HG03457 (cell line): ENCODE measurements at regions not wholly inside any gene's neighbourhood (a gene's known extent, or its start where the extent isn't known, plus 50 kb on each side); places are given as distances from the start of the nearest gene placed in this dataset.

Source experiments
- ATAC-seq: cut with Tn5 transposase; IDR thresholded peaks from one replicate; pipeline ENCODE4 v1.9.1; 2021; ENCODE audit warnings: moderate number of reproducible peaks; ENCODE audit not compliant: unreplicated experiment

DNA sequence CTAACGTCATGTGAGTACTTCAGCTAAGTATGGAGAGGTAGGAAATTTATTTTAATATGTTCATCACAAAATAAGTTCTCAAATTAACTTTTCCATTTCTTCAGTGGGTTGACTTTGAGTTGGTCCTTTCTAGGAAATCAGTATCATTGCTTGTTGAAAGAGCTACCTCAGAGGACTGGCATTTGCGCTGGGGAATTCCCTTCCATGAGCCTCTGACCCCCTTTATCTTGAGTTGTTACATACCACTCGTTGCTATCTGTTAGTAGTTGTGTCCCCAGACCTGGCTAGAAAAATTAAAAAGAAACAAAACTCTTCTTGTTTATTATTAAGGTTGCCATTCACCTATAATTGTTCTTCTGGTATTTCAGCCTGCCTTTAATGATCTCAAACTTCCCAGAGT lies 96.8 kb upstream of the ROBO2 start:
- ATAC-seq = no peak

DNA sequence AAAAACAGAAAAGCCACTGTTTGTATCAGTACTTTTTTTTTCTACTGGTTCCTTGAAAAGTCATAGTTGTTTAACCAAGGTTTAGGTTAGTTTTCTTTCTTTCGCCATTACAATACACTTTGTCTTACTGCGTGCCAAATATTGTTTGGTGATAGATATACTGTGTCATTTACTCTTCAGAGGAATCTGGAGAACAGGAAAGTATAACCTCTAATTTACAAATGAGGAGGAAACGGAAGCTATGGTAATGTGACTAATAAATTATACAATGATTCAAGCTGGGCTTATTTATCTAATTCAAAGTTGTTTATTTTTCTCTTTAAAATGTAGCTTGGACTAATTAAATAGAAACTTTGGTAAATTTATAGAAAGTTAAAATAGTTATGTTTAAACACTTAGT lies 96.2 kb upstream of the ROBO2 start:
- ATAC-seq = no peak

DNA sequence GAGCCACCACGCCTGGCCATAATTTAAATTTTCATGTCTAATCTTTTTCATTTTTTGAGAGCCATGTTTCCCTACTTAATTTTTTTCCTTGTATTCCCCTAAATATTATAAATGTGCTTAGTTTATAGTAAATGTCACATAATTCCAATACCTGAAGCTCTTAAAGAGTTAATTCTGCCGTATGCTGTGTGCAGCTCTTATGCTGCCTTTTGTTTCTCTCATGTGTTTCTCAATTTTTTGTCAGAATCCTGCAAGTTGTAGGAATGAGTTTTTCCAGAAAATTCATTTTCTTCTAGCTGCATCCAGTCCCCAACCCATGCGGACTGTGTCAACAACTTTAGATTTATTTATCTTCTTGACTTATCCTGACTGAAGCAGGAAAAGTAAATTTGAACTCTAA lies 90.9 kb upstream of the ROBO2 start:
- ATAC-seq = no peak

DNA sequence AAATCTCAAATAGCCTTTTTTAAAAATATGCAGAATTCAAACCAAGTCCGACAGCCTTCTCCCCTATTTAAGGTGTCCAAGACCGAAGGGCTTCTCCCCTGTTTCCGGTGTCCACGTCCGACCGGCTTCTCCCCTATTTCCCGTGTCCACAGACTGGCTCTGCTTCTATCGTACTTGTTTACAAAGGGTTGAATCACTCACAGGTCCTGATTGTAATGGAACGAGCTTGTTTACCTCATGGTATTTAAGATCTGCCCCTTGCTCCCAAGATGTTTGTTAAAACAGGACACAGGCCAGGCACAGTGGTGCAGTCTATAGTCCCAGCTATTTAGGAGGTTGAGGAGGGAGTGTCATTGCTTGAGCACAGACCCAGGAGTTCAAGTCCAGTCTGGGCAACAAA lies 90.4 kb upstream of the ROBO2 start:
- ATAC-seq = no peak

DNA sequence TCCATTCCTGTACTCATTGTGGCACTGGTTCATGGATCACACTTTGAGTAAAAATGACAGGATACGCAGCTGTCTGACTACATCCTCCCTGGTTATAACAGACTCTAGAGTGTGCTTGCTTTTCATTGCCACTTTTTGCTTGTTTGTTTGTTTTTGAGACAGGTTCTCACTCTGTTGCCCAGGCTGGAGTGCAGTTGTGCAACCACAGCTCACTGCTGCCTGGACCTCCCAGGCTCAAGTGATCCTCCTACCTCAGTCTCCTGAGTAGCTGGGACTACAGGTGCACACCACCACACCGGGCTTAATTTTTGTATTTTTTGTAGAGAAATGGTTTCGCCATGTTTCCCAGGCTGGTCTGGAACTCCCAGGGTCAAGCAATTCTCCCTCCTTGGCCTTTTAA lies 89.3 kb upstream of the ROBO2 start:
- no peak for ATAC-seq

DNA sequence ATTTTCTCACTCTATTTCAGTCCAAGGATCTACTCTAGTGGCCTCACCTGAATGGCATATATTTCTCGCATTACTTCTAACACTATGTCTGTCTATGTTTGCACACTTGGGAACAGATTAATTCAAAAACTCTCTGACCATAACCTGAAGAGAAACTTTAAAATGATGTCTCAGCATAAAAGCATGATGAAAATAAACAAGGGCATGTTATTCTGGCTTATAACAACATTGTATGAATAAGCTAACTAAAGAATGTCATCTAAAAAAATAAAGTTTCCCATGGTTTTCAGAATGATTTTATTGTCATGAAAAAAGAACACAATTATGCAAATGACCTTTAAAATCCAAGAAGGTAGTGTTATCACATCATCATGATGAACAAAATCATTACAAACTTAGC lies 85.5 kb upstream of the ROBO2 start:
- ATAC-seq = no peak

DNA sequence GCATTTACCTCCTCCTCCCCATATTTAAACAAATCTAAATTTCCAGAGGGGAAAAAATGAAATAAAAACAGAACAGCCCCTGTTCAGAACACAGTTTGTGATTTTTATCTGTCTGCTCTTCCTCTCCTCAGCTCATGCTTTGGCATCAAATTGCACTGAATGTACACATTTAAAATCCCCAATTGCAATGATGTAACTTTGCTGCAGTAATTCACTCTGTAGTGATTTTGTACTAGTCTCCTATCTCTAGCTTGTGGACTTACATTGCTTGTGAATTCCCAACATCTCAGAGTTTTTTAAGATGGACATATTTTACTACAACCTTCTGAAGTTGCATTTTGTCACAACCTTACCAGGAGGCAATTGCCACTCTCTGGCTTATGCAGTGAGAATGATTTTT lies 81.6 kb upstream of the ROBO2 start:
- no peak for ATAC-seq

DNA sequence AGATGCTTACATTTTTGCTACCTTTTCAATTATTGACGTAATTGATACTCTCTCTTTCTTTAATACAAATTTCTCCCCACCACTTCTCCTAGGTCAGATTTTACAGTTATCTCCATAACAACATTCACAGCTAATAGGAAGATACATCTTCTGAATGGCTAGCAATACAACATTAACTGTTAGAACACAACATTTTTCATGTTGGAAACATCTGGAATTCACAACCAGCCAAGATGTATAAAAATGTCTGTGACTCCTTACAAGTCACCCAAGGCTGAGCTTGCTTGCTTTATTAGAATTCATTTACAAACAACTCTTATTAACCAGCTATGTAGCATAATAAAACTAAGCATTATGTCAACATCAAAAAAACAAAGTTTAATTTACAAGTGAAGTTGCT lies 81.0 kb upstream of the ROBO2 start:
- no peak for ATAC-seq

DNA sequence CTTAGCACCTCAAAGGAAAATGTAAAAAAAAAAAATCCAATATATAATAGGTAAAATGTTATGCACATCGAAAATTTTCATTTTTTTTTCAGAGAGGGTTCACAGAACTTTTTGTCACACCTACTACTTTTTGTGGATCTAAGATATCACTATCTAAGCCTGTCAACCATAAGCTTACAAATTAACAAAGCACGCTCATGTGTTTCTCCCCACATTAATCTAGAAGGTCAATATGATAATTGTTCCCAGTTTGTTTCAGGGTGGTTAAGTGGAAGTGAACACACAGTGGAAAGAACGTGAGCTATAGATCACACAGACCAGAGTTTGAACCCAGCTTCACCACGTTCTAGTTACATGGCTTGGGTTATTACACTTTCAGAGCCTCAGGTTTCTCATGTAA lies 78.6 kb upstream of the ROBO2 start:
- ATAC-seq = no peak

DNA sequence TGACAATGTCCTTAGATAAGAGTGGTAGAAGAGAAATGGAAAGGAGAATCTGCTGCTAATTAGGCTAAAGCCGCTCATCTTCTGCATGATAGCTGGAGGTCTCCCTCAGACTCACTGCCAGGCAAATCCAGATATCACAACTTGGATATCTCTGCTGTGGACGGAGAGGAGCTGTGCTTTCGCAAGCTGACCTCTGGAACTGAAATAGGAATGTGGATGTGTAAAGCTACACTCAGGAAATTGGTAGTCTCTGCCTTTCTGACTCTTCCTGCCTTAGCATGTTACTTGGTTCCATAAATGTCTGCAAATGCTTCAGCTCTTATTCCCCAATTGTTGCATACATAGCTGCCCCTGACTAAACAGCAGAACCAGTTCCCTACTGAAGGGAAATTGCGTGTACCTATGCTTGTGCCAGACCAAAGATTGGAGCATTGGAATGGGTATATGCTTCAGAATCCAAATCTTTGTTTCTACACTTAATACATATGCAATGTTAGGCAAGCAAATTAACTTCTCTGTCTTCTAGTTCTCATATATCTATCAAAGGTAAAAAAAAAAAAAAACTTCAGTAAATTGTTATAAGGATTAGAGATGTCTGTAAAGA lies 74.7 kb upstream of the ROBO2 start:
- ATAC-seq = no peak

DNA sequence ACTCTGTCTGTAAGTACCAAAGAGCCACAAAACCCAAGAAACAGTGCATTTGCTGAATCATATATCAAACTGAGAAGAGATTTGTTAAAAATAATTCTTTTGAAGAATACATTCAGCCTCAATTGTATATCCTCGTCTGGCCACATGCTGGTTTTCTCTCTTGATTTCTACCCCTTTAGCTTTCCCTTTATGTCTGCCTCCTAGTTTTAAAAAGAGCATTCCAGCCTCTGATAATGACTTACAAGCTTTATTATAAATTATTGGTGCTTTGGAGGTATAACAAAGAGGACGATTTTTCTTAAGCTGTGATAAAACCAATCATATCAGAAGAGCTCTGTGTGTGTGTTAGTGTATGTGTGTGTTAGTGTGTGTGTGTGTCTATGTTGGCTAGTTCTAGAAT lies 70.4 kb upstream of the ROBO2 start:
- no peak for ATAC-seq

DNA sequence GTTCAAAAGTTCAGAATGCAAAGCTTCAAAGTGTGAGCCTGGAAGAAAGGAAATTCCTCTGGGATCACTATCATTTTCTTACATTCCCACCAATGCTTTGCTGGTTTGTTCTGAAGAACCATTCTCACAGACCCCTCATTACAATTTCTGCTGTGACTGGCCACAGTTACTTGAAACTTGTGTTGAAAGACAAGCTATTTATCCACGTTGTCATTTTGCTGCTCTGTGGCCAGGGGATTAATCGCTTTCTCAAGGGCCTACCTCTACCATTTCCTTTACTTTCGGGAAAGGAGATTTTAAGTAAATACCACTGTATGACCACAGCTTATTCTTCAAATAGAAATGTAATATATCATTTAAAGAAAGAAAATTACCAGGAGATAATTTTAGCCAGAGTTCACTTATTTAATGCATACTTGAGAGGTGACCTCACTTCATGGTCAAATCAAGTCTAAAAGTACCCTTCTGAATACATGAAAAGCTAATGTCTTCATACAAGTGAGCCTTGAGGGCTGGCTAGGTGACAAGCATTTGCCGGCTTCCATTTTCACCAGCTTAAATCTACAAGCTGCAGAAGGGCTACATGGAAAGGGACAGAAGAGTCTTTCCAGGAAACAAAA lies 69.8 kb upstream of the ROBO2 start:
- ATAC-seq = no peak

DNA sequence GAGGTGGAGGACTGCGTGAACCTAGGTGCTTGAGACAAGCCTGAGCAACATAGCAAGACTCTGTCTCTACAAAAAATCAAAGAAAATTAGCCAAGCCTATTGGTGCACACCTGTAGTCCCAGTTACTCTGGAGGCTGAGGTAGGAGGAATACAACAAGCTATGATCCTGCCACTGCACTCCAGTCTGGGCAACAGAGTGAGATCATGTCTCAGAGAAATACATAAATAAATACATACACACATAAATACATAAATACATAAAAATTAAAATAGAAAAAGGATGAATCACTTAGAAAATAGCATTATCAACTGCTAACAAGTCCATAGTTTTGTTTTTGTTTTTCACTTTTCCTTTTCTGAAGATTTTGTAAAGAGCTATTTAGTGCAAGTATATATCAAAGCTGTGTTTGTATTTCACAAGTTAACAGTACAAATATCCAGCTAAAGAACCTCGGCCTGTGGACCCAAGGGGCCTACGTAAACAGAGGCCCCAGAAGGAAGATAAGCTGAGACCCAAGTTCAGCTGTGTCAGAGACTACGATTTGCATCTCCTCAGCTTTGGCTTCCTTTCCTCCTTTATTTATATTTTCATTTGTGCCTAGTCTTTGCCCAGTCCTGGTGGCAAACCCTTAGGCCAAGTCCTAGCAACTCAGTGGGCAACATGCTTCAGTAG lies 67.1 kb upstream of the ROBO2 start:
- ATAC-seq = no peak

DNA sequence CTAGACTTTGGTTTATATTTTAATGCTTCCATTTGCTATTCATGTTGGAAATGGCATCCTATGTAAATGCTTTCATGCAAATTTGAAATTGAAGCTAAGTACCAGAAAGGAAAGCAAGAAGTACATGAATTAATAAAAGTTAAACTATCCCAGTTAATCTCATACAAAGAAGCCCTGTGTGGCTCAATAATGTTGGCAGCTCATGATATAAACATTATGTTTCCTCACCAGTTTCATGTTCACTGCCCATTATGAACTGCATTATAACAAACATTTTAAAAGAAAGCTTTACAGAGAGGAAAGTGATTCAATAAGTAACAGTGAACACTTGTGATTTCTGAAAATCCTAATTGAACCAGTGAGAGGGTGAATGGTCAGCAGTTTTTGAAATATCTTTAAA lies 62.9 kb upstream of the ROBO2 start:
- no peak for ATAC-seq

DNA sequence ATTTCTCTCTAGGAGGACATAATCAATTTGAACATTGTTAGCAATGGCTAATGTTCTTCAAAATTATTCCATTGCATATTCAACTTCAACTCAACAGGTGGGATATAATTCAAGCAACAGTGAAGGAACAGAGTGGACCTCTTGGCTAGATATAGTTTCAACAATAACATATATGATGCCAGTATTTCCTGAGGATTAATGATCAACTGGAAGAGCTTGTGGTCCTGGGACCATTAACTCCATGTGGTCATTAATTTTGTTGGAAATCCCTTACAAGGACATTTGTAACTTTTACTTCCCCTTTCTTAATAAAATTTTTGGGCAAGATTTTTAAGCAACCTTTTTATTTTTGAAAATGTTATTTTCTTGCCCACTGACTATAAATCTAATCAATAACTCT lies 54.3 kb upstream of the ROBO2 start:
- ATAC-seq = no peak

DNA sequence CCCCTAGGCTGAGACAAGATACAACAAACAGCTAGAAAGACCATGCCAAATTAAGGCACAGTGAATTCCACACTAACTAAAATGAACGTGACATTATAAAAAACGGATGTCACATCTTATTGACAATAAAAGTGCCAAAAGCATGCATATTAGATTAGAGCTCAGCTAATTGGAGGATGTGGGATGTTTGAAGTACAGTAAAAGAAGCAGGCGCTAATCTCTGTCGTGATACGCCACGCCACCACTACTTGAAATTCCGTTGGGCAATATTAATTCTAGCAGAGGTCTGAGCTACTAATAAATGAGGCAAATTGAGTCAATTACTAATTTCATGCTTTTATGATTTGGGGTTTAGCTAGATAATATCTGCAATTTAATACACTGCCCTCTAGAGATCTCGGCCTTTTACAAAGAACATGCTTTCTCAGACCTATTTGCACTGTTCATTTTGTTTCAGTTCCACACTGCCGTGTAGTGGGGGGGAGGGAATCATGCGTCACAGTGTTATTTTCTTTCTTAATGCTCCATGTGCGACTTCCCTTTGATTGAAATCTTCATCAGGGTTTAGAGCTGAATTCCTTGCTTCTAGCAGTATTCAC lies 52.9 kb upstream of the ROBO2 start:
- no peak for ATAC-seq
